ENCODE measurements at regions not wholly inside any gene's neighbourhood (a gene's known extent, or its start where the extent isn't known, plus 50 kb on each side); places are given as distances from the start of the nearest gene placed in this dataset.

DNA sequence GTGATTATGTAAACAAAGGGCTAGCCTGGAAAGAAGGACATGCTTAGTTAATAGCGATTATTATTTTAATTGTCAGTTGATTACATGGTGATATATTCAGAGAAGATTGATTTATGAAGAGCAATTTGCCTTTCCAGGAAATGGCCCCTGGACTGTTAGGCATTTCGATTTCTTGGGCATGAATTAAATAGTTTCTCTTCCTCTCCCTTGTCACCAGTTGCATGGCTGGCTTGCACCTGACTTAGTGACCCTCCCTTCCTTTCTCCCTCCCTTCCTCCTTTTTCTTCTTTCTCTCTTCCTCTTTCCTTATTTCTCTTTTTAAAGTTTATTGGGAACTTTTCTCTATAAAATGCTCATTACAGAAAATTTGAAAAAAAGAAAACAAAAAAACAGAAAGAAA, 235.4 kb downstream of the CDC5L start:
- Histone ChIP-seq H3K9ac (no peak overlapping the region), H3K27me3 (ENCODE audit: insufficient read depth, low read depth) (no peaks in the 10 kb centered on the region), H2AFZ (ENCODE audit: low read depth) (no peak overlapping the region), H3K4me1 (ENCODE audit: low read depth, poor library complexity, severe bottlenecking) (peaks cover 11% of the 10 kb centered on the region), H3K36me3 (ENCODE audit: insufficient read depth) (no peaks in the 10 kb centered on the region), H4K20me1 (ENCODE audit: insufficient read depth) (no peaks in the 10 kb centered on the region), H3K4me3 (IDR thresholded peaks at IDR 0.05; ENCODE audit: insufficient read depth, low read depth, low read length) (no peak overlapping the region), H3K27ac (no peak overlapping the region), H3K79me2 (ENCODE audit: insufficient read depth, low read depth) (no peaks in the 10 kb centered on the region), H3K4me2 (no peak overlapping the region)
- TF ChIP-seq, protein P1, sequence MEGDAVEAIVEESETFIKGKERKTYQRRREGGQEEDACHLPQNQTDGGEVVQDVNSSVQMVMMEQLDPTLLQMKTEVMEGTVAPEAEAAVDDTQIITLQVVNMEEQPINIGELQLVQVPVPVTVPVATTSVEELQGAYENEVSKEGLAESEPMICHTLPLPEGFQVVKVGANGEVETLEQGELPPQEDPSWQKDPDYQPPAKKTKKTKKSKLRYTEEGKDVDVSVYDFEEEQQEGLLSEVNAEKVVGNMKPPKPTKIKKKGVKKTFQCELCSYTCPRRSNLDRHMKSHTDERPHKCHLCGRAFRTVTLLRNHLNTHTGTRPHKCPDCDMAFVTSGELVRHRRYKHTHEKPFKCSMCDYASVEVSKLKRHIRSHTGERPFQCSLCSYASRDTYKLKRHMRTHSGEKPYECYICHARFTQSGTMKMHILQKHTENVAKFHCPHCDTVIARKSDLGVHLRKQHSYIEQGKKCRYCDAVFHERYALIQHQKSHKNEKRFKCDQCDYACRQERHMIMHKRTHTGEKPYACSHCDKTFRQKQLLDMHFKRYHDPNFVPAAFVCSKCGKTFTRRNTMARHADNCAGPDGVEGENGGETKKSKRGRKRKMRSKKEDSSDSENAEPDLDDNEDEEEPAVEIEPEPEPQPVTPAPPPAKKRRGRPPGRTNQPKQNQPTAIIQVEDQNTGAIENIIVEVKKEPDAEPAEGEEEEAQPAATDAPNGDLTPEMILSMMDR (conservative IDR thresholded peaks at IDR 0.05; ENCODE audit: low read depth, low read length), result no peak

DNA sequence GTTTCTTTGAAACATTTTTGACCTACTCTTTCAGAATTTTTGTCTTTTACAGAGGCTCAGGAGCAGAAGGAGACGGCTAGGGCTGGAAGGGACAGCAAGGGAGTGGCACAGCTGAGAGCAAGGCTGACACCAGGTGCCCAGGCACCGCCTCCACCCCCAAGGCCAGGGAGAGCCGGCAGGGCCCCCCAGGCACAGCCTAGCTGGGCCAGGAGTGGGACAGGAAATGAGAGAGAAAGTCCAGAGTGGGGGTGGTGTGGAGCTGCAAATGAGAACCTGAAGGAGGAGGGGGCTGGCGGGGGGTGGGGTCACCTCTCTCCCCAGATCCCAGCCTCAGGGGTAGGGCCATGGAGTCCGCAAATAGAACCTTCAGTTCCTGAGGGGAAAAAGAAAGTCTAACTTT, 236.7 kb downstream of the CDC5L start:
- H3K4me2 ChIP-seq, result no peak overlapping the region
- no peaks in the 10 kb centered on the region for H3K4me1 ChIP-seq (ENCODE audit: low read depth, poor library complexity, severe bottlenecking)
- H3K36me3 ChIP-seq (ENCODE audit: insufficient read depth), result no peaks in the 10 kb centered on the region
- H3K9ac ChIP-seq, result no peak overlapping the region
- H3K27ac ChIP-seq, result no peak overlapping the region
- TF ChIP-seq, protein P1 (conservative IDR thresholded peaks at IDR 0.05; ENCODE audit: low read depth, low read length), result no peak
- H3K27me3 ChIP-seq (ENCODE audit: insufficient read depth, low read depth), result no peaks in the 10 kb centered on the region
- no peak overlapping the region for H2AFZ ChIP-seq (ENCODE audit: low read depth)
- no peak overlapping the region for H3K4me3 ChIP-seq (IDR thresholded peaks at IDR 0.05; ENCODE audit: insufficient read depth, low read depth, low read length)
- no peaks in the 10 kb centered on the region for H3K79me2 ChIP-seq (ENCODE audit: insufficient read depth, low read depth)
- no peaks in the 10 kb centered on the region for H4K20me1 ChIP-seq (ENCODE audit: insufficient read depth)

DNA sequence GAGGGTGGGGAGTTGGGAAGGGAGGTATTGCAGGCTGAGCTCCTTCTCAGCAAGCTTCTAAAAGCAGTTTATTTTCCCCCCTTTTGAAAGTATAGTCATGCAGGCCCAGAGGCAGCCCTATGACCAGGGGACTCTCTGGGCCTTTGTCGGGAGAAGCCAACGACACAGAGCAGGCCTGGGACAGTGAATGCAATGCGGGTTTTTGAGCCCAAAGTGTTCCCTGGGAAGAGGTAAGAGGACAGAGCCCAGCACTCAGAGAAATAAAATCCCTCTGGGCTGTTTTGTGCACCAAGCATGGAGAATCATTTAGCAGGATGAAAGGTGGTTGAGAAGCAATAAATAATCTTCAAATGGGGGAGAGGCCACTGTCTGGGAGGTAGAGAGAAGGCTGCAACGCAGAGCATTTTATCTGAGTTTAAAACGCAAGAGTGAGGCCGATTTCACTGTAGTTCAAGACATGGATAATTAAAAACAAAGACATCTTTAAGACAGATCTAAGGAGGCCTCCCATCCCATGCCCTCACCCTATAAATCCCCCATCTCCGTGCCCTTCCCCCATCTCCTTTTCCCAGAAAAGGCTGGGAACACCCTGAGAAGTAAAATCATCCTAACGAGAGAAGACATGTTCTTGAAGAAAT, 237.5 kb downstream of the CDC5L start:
- Histone ChIP-seq H3K9ac (no peak overlapping the region), H3K4me1 (ENCODE audit: low read depth, poor library complexity, severe bottlenecking) (peaks cover under 1% of the 10 kb centered on the region), H3K4me2 (no peak overlapping the region)

DNA sequence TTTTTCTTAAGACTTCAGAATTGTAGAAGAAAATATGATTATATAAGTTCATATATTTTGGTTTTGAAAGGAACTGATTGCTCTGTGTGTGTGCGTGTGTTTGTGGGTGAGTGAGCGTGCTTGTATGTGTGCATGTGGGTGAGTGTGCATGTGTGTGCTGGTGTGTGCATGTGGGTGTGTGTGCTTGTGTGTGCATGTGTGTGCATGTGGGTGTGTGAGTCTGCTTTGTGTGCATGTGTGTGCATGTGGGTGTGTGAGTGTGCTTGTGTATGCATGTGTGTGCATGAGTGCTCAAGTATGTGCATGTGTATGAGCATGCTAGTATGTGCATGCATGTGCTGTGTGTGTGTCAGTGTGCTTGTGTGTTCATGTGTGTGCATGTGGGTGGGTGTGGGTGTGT, 238.5 kb downstream of the CDC5L start:
- Histone ChIP-seq H3K9ac (no peak overlapping the region), H2AFZ (ENCODE audit: low read depth) (no peak overlapping the region), H3K4me3 (IDR thresholded peaks at IDR 0.05; ENCODE audit: insufficient read depth, low read depth, low read length) (no peak overlapping the region), H3K4me1 (ENCODE audit: low read depth, poor library complexity, severe bottlenecking) (peaks cover 9% of the 10 kb centered on the region), H3K79me2 (ENCODE audit: insufficient read depth, low read depth) (no peaks in the 10 kb centered on the region), H4K20me1 (ENCODE audit: insufficient read depth) (no peaks in the 10 kb centered on the region), H3K36me3 (ENCODE audit: insufficient read depth) (no peaks in the 10 kb centered on the region), H3K27me3 (ENCODE audit: insufficient read depth, low read depth) (no peaks in the 10 kb centered on the region), H3K4me2 (no peak overlapping the region), H3K27ac (no peak overlapping the region)
- TF ChIP-seq, protein P1 (conservative IDR thresholded peaks at IDR 0.05; ENCODE audit: low read depth, low read length), result no peak

More for the DNA sequence above, 237.5 kb downstream of the CDC5L start:
- TF ChIP-seq, protein P1 (conservative IDR thresholded peaks at IDR 0.05; ENCODE audit: low read depth, low read length), result no peak
- H3K27me3 ChIP-seq (ENCODE audit: insufficient read depth, low read depth), result no peaks in the 10 kb centered on the region
- no peaks in the 10 kb centered on the region for H3K36me3 ChIP-seq (ENCODE audit: insufficient read depth)
- H4K20me1 ChIP-seq (ENCODE audit: insufficient read depth), result no peaks in the 10 kb centered on the region
- no peak overlapping the region for H3K4me3 ChIP-seq (IDR thresholded peaks at IDR 0.05; ENCODE audit: insufficient read depth, low read depth, low read length)
- H3K79me2 ChIP-seq (ENCODE audit: insufficient read depth, low read depth), result no peaks in the 10 kb centered on the region
- no peak overlapping the region for H3K27ac ChIP-seq
- no peak overlapping the region for H2AFZ ChIP-seq (ENCODE audit: low read depth)

Measured in KMS-11 (cell line).